Liver (tissue), 7 donors: ENCODE measurements at regions not wholly inside any gene's neighbourhood (a gene's known extent, or its start where the extent isn't known, plus 50 kb on each side); places are given as distances from the start of the nearest gene placed in this dataset.

Source experiments
- DNase-seq: peaks from one replicate; pipeline ENCODE4 v3.0.0-alpha.2; 2017; ENCODE audit warnings: low spot score
- H3K27ac ChIP-seq, 2 donors: one replicate each; pipeline ENCODE4 v1.7.0; 2013; ENCODE audit warnings: inconsistent platforms in 2 of 2, low read length in 2 of 2, control low read depth in 1 of 2, low read depth in 1 of 2, mild to moderate bottlenecking in 1 of 2
- H3K27me3 ChIP-seq, 4 donors: one replicate each; pipeline versions ENCODE4 v1.6.1 to v1.7.0; 2013; ENCODE audit warnings: low read length in 3 of 4, inconsistent platforms in 1 of 4, mild to moderate bottlenecking in 1 of 4, moderate library complexity in 1 of 4; ENCODE audit not compliant: control insufficient read depth in 4 of 4, insufficient read depth in 4 of 4
- H3K36me3 ChIP-seq, 4 donors: one replicate each; pipeline versions ENCODE4 v1.6.1 to v1.7.0; 2013; ENCODE audit warnings: low read length in 3 of 4, mild to moderate bottlenecking in 3 of 4, low read depth in 1 of 4, moderate library complexity in 1 of 4; ENCODE audit not compliant: control insufficient read depth in 4 of 4, insufficient read depth in 3 of 4
- H3K4me1 ChIP-seq, 4 donors: one replicate each; pipeline versions ENCODE4 v1.6.1 to v1.7.0; 2013; ENCODE audit warnings: low read length in 3 of 4, mild to moderate bottlenecking in 3 of 4, moderate library complexity in 1 of 4; ENCODE audit not compliant: control insufficient read depth in 4 of 4, insufficient read depth in 4 of 4
- H3K4me3 ChIP-seq, 3 donors: one replicate each; pipeline versions ENCODE4 v1.6.1 to v1.7.0; 2013; ENCODE audit warnings: low read length in 3 of 3, control low read depth in 1 of 3, low read depth in 1 of 3, mild to moderate bottlenecking in 1 of 3
- H3K9ac ChIP-seq, 2 donors: one replicate each; pipeline ENCODE4 v1.7.0; 2013; ENCODE audit warnings: low read length in 2 of 2, mild to moderate bottlenecking in 2 of 2, moderate library complexity in 2 of 2, control low read depth in 1 of 2, low read depth in 1 of 2
- H3K9me3 ChIP-seq, 4 donors: one replicate each; pipeline versions ENCODE4 v1.6.1 to v1.7.0; 2013; ENCODE audit warnings: low read length in 3 of 4; ENCODE audit not compliant: control insufficient read depth in 4 of 4
- ATF3 ChIP-seq: IDR thresholded peaks from 2 replicates; pipeline ENCODE4 v1.6.1; 2016; ENCODE audit warnings: antibody characterized with exemption
- CTCF ChIP-seq: fragments of 150-350 bp; IDR thresholded peaks from 2 replicates; pipeline ENCODE4 v1.5.1; 2017; ENCODE audit warnings: improper control_type of control experiment, low read depth, low read length; ENCODE audit not compliant: missing input control
- EGR1 ChIP-seq, 2 donors: IDR thresholded peaks; 2 replicates each; pipeline ENCODE4 v1.6.1; 2016 to 2018; ENCODE audit warnings: antibody characterized with exemption in 2 of 2, low read depth in 2 of 2
- FOXA1 ChIP-seq: IDR thresholded peaks from 2 replicates; pipeline ENCODE4 v1.6.1; 2016; ENCODE audit warnings: antibody characterized with exemption
- FOXA2 ChIP-seq: IDR thresholded peaks from 2 replicates; pipeline ENCODE4 v1.6.1; 2016; ENCODE audit warnings: antibody characterized with exemption
- HNF4G ChIP-seq: IDR thresholded peaks from 2 replicates; pipeline ENCODE4 v1.6.1; 2016; ENCODE audit warnings: antibody characterized with exemption
- JUND ChIP-seq, 2 donors: IDR thresholded peaks; 2 replicates each; pipeline ENCODE4 v1.6.1; 2016; ENCODE audit warnings: antibody characterized with exemption in 2 of 2
- MAX ChIP-seq: IDR thresholded peaks from 2 replicates; pipeline ENCODE4 v1.6.1; 2016; ENCODE audit warnings: antibody characterized with exemption
- NR2F2 ChIP-seq: IDR thresholded peaks from 2 replicates; pipeline ENCODE4 v1.6.1; 2016; ENCODE audit warnings: antibody characterized with exemption
- RAD21 ChIP-seq, 2 donors: IDR thresholded peaks; 2 replicates each; pipeline ENCODE4 v1.6.1; 2016; ENCODE audit warnings: antibody characterized with exemption in 2 of 2, mild to moderate bottlenecking in 2 of 2
- REST ChIP-seq: IDR thresholded peaks from 2 replicates; pipeline ENCODE4 v1.6.1; 2016; ENCODE audit warnings: antibody characterized with exemption, mild to moderate bottlenecking
- RXRA ChIP-seq, 2 donors: IDR thresholded peaks; 2 replicates each; pipeline ENCODE4 v1.6.1; 2017 to 2018; ENCODE audit warnings: antibody characterized with exemption in 2 of 2, mild to moderate bottlenecking in 1 of 2
- SP1 ChIP-seq: IDR thresholded peaks from 2 replicates; pipeline ENCODE4 v1.6.1; 2018; ENCODE audit warnings: antibody characterized with exemption, mild to moderate bottlenecking
- TAF1 ChIP-seq: conservative IDR thresholded peaks from 2 replicates; pipeline ENCODE4 v1.6.1; 2016; ENCODE audit warnings: antibody characterized with exemption, mild to moderate bottlenecking
- YY1 ChIP-seq: IDR thresholded peaks from 2 replicates; pipeline ENCODE4 v1.6.1; 2016; ENCODE audit warnings: antibody characterized with exemption, mild to moderate bottlenecking
- ZBTB33 ChIP-seq: IDR thresholded peaks from 2 replicates; pipeline ENCODE4 v1.6.1; 2016; ENCODE audit warnings: antibody characterized with exemption
- donor health status: healthy.
- donor health status: healthy.
- donor health status: healthy.
- donor health status: healthy.

GRCh38 chr9:31745886-31746285 lies 638.6 kb upstream of the ACO1 start:
- no peak overlapping the region for H3K27ac ChIP-seq
- H3K4me1 ChIP-seq: no peaks in the 10 kb centered on the region
- H3K9ac ChIP-seq: no peak overlapping the region
- TF ChIP-seq ZBTB33: no peak
- TF ChIP-seq ATF3: no peak
- no peak for TF ChIP-seq EGR1 (IDR thresholded peaks at IDR 0.05; ENCODE audit: low read depth in 2 of 2)
- no peak for TF ChIP-seq RXRA (IDR thresholded peaks at IDR 0.05)
- no peak for TF ChIP-seq FOXA2
- no peak for TF ChIP-seq REST
- TF ChIP-seq NR2F2: no peak
- no peak for TF ChIP-seq CTCF
- no peak for TF ChIP-seq YY1
- no peak for TF ChIP-seq SP1
- TF ChIP-seq HNF4G: no peak
- TF ChIP-seq MAX: no peak
- TF ChIP-seq JUND (IDR thresholded peaks at IDR 0.05): no peak
- TF ChIP-seq FOXA1: no peak
- no peak for TF ChIP-seq TAF1
- TF ChIP-seq RAD21 (IDR thresholded peaks at IDR 0.05): no peak
- no peaks in the 10 kb centered on the region for H3K27me3 ChIP-seq
- no peak for DNase-seq
- no peaks in the 10 kb centered on the region for H3K36me3 ChIP-seq
- no peak overlapping the region for H3K4me3 ChIP-seq
- no peaks in the 10 kb centered on the region for H3K9me3 ChIP-seq

GRCh38 chr9:31753756-31754155 lies 630.7 kb upstream of the ACO1 start:
- TF ChIP-seq CTCF (no peak), FOXA1 (no peak), RXRA (IDR thresholded peaks at IDR 0.05) (no peak), JUND (IDR thresholded peaks at IDR 0.05) (no peak), RAD21 (IDR thresholded peaks at IDR 0.05) (no peak), TAF1 (no peak), EGR1 (IDR thresholded peaks at IDR 0.05; ENCODE audit: low read depth in 2 of 2) (no peak), FOXA2 (no peak), ZBTB33 (no peak), MAX (no peak)
- Histone ChIP-seq H3K36me3 (no peaks in the 10 kb centered on the region), H3K4me1 (no peaks in the 10 kb centered on the region), H3K27ac (no peak overlapping the region), H3K9ac (no peak overlapping the region), H3K27me3 (no peaks in the 10 kb centered on the region), H3K9me3 (no peaks in the 10 kb centered on the region), H3K4me3 (no peak overlapping the region)
- DNase-seq: no peak
